ENCODE measurements at regions not wholly inside any gene's neighbourhood (a gene's known extent, or its start where the extent isn't known, plus 50 kb on each side); places are given as distances from the start of the nearest gene placed in this dataset.

GRCh38 chr5:166004006-166004405 is 2287.4 kb upstream of the WWC1 start:
- Histone ChIP-seq H3K27me3 (ENCODE audit: control insufficient read depth, extremely low read depth, insufficient read depth, low read length) (no peaks in the 10 kb centered on the region), H3K79me2 (ENCODE audit: control insufficient read depth, insufficient read depth, low read length) (no peaks in the 10 kb centered on the region), H3K4me2 (ENCODE audit: control insufficient read depth, extremely low read depth, insufficient read depth, low read depth, low read length) (no peak overlapping the region), H3K36me3 (ENCODE audit: control insufficient read depth in 2 of 2, extremely low read depth in 1 of 2, insufficient read depth in 2 of 2, low read length in 2 of 2) (no peaks in the 10 kb centered on the region), H3K4me1 (ENCODE audit: control insufficient read depth, extremely low read depth, insufficient read depth, low read length) (no peaks in the 10 kb centered on the region), H3K9ac (ENCODE audit: control insufficient read depth, extremely low read depth, insufficient read depth, low read length) (no peak overlapping the region), H2AFZ (ENCODE audit: control insufficient read depth, low read length) (no peak overlapping the region), H4K20me1 (ENCODE audit: control insufficient read depth, extremely low read depth, insufficient read depth, low read length) (no peaks in the 10 kb centered on the region), H3K27ac (ENCODE audit: control insufficient read depth, insufficient read depth, low read length) (no peak overlapping the region), H3K4me3 (ENCODE audit: control insufficient read depth in 2 of 3, extremely low read depth in 1 of 3, insufficient read depth in 2 of 3, low read depth in 1 of 3, low read length in 3 of 3) (no peak overlapping the region), H3K9me1 (ENCODE audit: control insufficient read depth, extremely low read depth, insufficient read depth, low read length) (no peaks in the 10 kb centered on the region), H3K9me3 (ENCODE audit: control insufficient read depth, low read depth, low read length) (no peaks in the 10 kb centered on the region)
- TF ChIP-seq EZH2 (IDR thresholded peaks at IDR 0.05; ENCODE audit: low read length) = no peak
- TF ChIP-seq CTCF (optimal IDR thresholded peaks at IDR 0.05 in 1 of 3, IDR thresholded peaks at IDR 0.05 in 1 of 3, conservative IDR thresholded peaks at IDR 0.05 in 1 of 3; ENCODE audit: extremely low read depth in 1 of 3, insufficient read depth in 2 of 3, low read length in 3 of 3) = no peak
- DNase-seq (ENCODE audit: low read depth, low spot score) (no peak), FAIRE-seq (no peak)
- dilution Hi-C loops (cut with MboI; ENCODE audit: extremely low pct_ligation_motif_present, low sequenced_read_pairs) = no loop called here

- Histone ChIP-seq H3K9me1 (ENCODE audit: control insufficient read depth, extremely low read depth, insufficient read depth, low read length) (no peaks in the 10 kb centered on the region), H4K20me1 (ENCODE audit: control insufficient read depth, extremely low read depth, insufficient read depth, low read length) (no peaks in the 10 kb centered on the region), H3K36me3 (ENCODE audit: control insufficient read depth in 2 of 2, extremely low read depth in 1 of 2, insufficient read depth in 2 of 2, low read length in 2 of 2) (no peaks in the 10 kb centered on the region), H2AFZ (ENCODE audit: control insufficient read depth, low read length) (peak overlapping the region; percentile 58), H3K27ac (ENCODE audit: control insufficient read depth, insufficient read depth, low read length) (no peak overlapping the region), H3K4me3 (ENCODE audit: control insufficient read depth in 2 of 3, extremely low read depth in 1 of 3, insufficient read depth in 2 of 3, low read depth in 1 of 3, low read length in 3 of 3) (no peak overlapping the region), H3K27me3 (ENCODE audit: control insufficient read depth, extremely low read depth, insufficient read depth, low read length) (no peaks in the 10 kb centered on the region), H3K4me2 (ENCODE audit: control insufficient read depth, extremely low read depth, insufficient read depth, low read depth, low read length) (no peak overlapping the region), H3K9ac (ENCODE audit: control insufficient read depth, extremely low read depth, insufficient read depth, low read length) (no peak overlapping the region), H3K79me2 (ENCODE audit: control insufficient read depth, insufficient read depth, low read length) (no peaks in the 10 kb centered on the region), H3K9me3 (ENCODE audit: control insufficient read depth, low read depth, low read length) (no peaks in the 10 kb centered on the region), H3K4me1 (ENCODE audit: control insufficient read depth, extremely low read depth, insufficient read depth, low read length) (no peaks in the 10 kb centered on the region)
- no peak for DNase-seq (ENCODE audit: low read depth, low spot score)
- dilution Hi-C loops (cut with MboI; ENCODE audit: extremely low pct_ligation_motif_present, low sequenced_read_pairs) = no loop called here
- TF ChIP-seq CTCF (optimal IDR thresholded peaks at IDR 0.05 in 1 of 3, IDR thresholded peaks at IDR 0.05 in 1 of 3, conservative IDR thresholded peaks at IDR 0.05 in 1 of 3; ENCODE audit: extremely low read depth in 1 of 3, insufficient read depth in 2 of 3, low read length in 3 of 3) (no peak), EZH2 (IDR thresholded peaks at IDR 0.05; ENCODE audit: low read length) (no peak)
- no peak for FAIRE-seq
These were observed 2278.0 kb upstream of the WWC1 start for GRCh38 chr5:166013415-166013814.

All from keratinocyte (primary cell).